ENCODE measurements at regions not wholly inside any gene's neighbourhood (a gene's known extent, or its start where the extent isn't known, plus 50 kb on each side); places are given as distances from the start of the nearest gene placed in this dataset.
A peak's percentile ranks its signal among the peaks of the same experiment; 100 is the strongest.

DNA sequence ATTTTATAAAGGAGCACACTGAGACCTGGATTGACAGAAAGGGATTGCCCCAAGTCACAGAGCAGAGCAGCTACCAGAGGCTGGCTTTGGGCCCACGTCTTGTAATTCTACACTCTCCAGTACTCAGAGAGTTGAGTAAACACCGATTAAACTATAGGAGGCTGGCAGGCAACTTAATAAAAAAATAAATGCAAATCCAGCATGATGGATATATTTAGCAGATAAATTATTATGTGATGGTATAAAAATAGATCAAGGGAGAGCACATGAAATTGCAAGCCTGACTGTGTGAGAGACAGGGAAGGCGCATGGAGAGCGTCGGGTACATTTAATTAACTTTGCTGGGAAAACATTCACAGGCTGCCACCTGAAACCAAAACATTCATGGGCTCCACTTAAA, 87.7 kb upstream of the CCL2 start:
- no peak overlapping the region for H2BK20ac ChIP-seq (ENCODE audit: low read depth, low read length)
- no peak overlapping the region for H2AFZ ChIP-seq (replicated peaks; ENCODE audit: low read length, poor library complexity)
- TF ChIP-seq, protein P1, sequence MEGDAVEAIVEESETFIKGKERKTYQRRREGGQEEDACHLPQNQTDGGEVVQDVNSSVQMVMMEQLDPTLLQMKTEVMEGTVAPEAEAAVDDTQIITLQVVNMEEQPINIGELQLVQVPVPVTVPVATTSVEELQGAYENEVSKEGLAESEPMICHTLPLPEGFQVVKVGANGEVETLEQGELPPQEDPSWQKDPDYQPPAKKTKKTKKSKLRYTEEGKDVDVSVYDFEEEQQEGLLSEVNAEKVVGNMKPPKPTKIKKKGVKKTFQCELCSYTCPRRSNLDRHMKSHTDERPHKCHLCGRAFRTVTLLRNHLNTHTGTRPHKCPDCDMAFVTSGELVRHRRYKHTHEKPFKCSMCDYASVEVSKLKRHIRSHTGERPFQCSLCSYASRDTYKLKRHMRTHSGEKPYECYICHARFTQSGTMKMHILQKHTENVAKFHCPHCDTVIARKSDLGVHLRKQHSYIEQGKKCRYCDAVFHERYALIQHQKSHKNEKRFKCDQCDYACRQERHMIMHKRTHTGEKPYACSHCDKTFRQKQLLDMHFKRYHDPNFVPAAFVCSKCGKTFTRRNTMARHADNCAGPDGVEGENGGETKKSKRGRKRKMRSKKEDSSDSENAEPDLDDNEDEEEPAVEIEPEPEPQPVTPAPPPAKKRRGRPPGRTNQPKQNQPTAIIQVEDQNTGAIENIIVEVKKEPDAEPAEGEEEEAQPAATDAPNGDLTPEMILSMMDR (conservative IDR thresholded peaks at IDR 0.05; ENCODE audit: low read depth, low read length): no peak
- TF ChIP-seq SMC3 (IDR thresholded peaks at IDR 0.05; ENCODE audit: low read depth, low read length): no peak
- TF ChIP-seq MXI1 (IDR thresholded peaks at IDR 0.05; ENCODE audit: borderline replicate concordance, low read depth, low read length): no peak
- TF ChIP-seq RAD21 (IDR thresholded peaks at IDR 0.05; ENCODE audit: low read length): no peak
- TF ChIP-seq POLR2A (IDR thresholded peaks at IDR 0.05; ENCODE audit: low read depth, low read length): no peak
- TF ChIP-seq BHLHE40 (IDR thresholded peaks at IDR 0.05; ENCODE audit: low read depth, low read length): no peak
- TF ChIP-seq RCOR1 (IDR thresholded peaks at IDR 0.05; ENCODE audit: insufficient replicate concordance, low read length): no peak
- TF ChIP-seq MAFK (IDR thresholded peaks at IDR 0.05; ENCODE audit: low read depth, low read length): no peak
- DNase-seq: peak; percentile 23
- no peak overlapping the region for H3K56ac ChIP-seq (ENCODE audit: extremely low read depth, insufficient read depth, low read length)
- dilution Hi-C loops (cut with HindIII; ENCODE audit: low sequenced_read_pairs, unreplicated experiment): no loop called here
- no peak overlapping the region for H4K8ac ChIP-seq (ENCODE audit: low read depth in 2 of 2, low read length in 2 of 2)
- no peaks in the 10 kb centered on the region for H3K79me1 ChIP-seq (ENCODE audit: low read depth in 1 of 2, low read length in 2 of 2)
- no peaks in the 10 kb centered on the region for H4K20me1 ChIP-seq (ENCODE audit: insufficient read depth, low read length)
- H3K14ac ChIP-seq (replicated peaks; ENCODE audit: low read depth, low read length): no peak overlapping the region
- H3K4me3 ChIP-seq (ENCODE audit: insufficient read depth, low read depth, low read length): no peak overlapping the region
- no peak overlapping the region for H2BK15ac ChIP-seq (ENCODE audit: low read depth, low read length)
- peaks cover 7% of the 10 kb centered on the region for H3K27me3 ChIP-seq (ENCODE audit: control insufficient read depth, insufficient read depth, low read length)
- WGBS, 2 experiments (ENCODE audit: extremely low coverage in 2 of 2, insufficient read length in 1 of 2): no CpG with 5 or more reads among the region's 5 CpGs
- H3K4me1 ChIP-seq (ENCODE audit: control insufficient read depth, insufficient read depth, low read length): peaks cover 2% of the 10 kb centered on the region
- no peak overlapping the region for H2AK9ac ChIP-seq (replicated peaks; ENCODE audit: low read depth, low read length, poor library complexity)
- no peak overlapping the region; the same call in 1 of the 2 replicates for H3K4me2 ChIP-seq (ENCODE audit: low read depth, low read length)
- H3K9me3 ChIP-seq (ENCODE audit: control insufficient read depth, insufficient read depth, low read length): no peaks in the 10 kb centered on the region
- H4K5ac ChIP-seq (ENCODE audit: low read depth, low read length): no peak overlapping the region
- H3K9ac ChIP-seq (ENCODE audit: low read depth, low read length): no peak overlapping the region
- CTCF ChIA-PET: interaction anchor here (1.6 kb wide), 1 partner anchor 33 kb away, joined by 4 read pairs; no protein-coding TSS in a partner anchor
- intact Hi-C loops (cut with micrococcal nuclease): loop anchor here (10.0 kb wide), 1 partner anchor 83 kb away; no protein-coding TSS in a partner anchor
- H2BK120ac ChIP-seq (ENCODE audit: low read depth, low read length): no peak overlapping the region
- H4K91ac ChIP-seq (ENCODE audit: insufficient read depth, low read depth, low read length): no peak overlapping the region
- no peak overlapping the region for H3K27ac ChIP-seq (ENCODE audit: insufficient read depth, low read length)
- POLR2A ChIA-PET (ENCODE audit: unreplicated experiment): no interaction called here
- 0 out of 2 replicates have a peak, but pooled peaks cover 6% of the 10 kb centered on the region for H3K9me1 ChIP-seq (ENCODE audit: insufficient read depth, low read length)
- no peak overlapping the region for H3K4ac ChIP-seq (ENCODE audit: low read depth, low read length)
- H2BK5ac ChIP-seq (ENCODE audit: low read depth, low read length, poor library complexity, severe bottlenecking): no peak overlapping the region
- BruUV-seq (replicated peaks): no TSS peak
- no peak overlapping the region for H2AK5ac ChIP-seq (ENCODE audit: low read depth, low read length)
- ATAC-seq (ENCODE audit: low read depth): peak; percentile 30; the same call in 1 of the 2 replicates
- H3K18ac ChIP-seq (ENCODE audit: low read depth, low read length): no peak overlapping the region
- in situ Hi-C loops (cut with MboI; ENCODE audit: low sequenced_read_pairs): no loop called here
- no peak overlapping the region for H3K23ac ChIP-seq (ENCODE audit: low read depth, low read length)
- no peaks in the 10 kb centered on the region for H3K36me3 ChIP-seq (ENCODE audit: control insufficient read depth, insufficient read depth, low read length)

All from IMR-90 (cell line).